Thyroid gland (tissue), 4 donors: ENCODE measurements at regions not wholly inside any gene's neighbourhood (a gene's known extent, or its start where the extent isn't known, plus 50 kb on each side); places are given as distances from the start of the nearest gene placed in this dataset.

Source experiments
- DNase-seq, 2 donors: peaks; one replicate each; pipeline ENCODE4 v3.0.0-alpha.2; 2019
- H3K27ac ChIP-seq, 3 donors: fragments of 200-600 bp; sonication (generic); 1 replicate in 2 of 3; 2 replicates in 1 of 3; pipeline ENCODE4 v1.5.1; 2016 to 2019; ENCODE audit warnings: mild to moderate bottlenecking in 1 of 3, moderate library complexity in 1 of 3
- H3K27me3 ChIP-seq: fragments of 200-600 bp; sonication (generic); one replicate; pipeline ENCODE4 v1.5.1; 2019
- H3K36me3 ChIP-seq, 2 donors: fragments of 200-600 bp; sonication (generic); one replicate each; pipeline ENCODE4 v1.5.1; 2016 to 2019
- H3K4me1 ChIP-seq, 2 donors: fragments of 200-600 bp; sonication (generic); one replicate each; pipeline ENCODE4 v1.5.1; 2017 to 2019
- H3K4me3 ChIP-seq, 3 donors: fragments of 200-600 bp; sonication (generic); replicated peaks in 1 of 3; 1 replicate in 2 of 3; 2 replicates in 1 of 3; pipeline ENCODE4 v1.5.1; 2016; ENCODE audit warnings: mild to moderate bottlenecking in 1 of 3
- H3K9me3 ChIP-seq: fragments of 200-600 bp; sonication (generic); one replicate; pipeline ENCODE4 v1.5.1; 2017
- CTCF ChIP-seq, 6 experiments: fragments of 200-600 bp in 3 of 6; fragments of 450-650 bp in 3 of 6; sonication (generic) in 3 of 6; IDR thresholded peaks; one replicate each; pipeline ENCODE4 v1.5.1; 2016 to 2019; ENCODE audit warnings: antibody characterized with exemption in 6 of 6, mild to moderate bottlenecking in 2 of 6, inconsistent platforms in 1 of 6, moderate library complexity in 1 of 6
- POLR2A ChIP-seq, 2 donors: fragments of 450-650 bp; IDR thresholded peaks; one replicate each; pipeline ENCODE4 v1.6.1; 2017; ENCODE audit warnings: antibody characterized with exemption in 2 of 2, mild to moderate bottlenecking in 2 of 2, moderate library complexity in 1 of 2
- WGBS, 2 donors: methylation state at CpG; one replicate each; pipeline ENCODE4 v1.1.5; 2017; 5-methylcytosine and 5-hydroxymethylcytosine counted together
- intact Hi-C: fragments of 100-400 bp; cut with DNase I; formaldehyde crosslinking; loops from one replicate; pipeline ENCODE4 v1.15.1; 2023

GRCh38 chr2:234676783-234677450 is 180.0 kb upstream of the ARL4C start:
- no peak for DNase-seq
- H3K4me1 ChIP-seq = peaks cover 0 to 3% of the 10 kb centered on the region in 2 donors
- no peaks in the 10 kb centered on the region for H3K36me3 ChIP-seq
- H3K4me3 ChIP-seq = no peak overlapping the region
- no peak for TF ChIP-seq CTCF (IDR thresholded peaks at IDR 0.05)
- TF ChIP-seq POLR2A (IDR thresholded peaks at IDR 0.05) = no peak
- H3K27ac ChIP-seq = no peak overlapping the region
- no peaks in the 10 kb centered on the region for H3K27me3 ChIP-seq
- no peaks in the 10 kb centered on the region for H3K9me3 ChIP-seq
- intact Hi-C loops = no loop called here
- 81 to 83% methylated on average over 8 of the region's 8 CpGs for WGBS, 2 donors

- Histone ChIP-seq H3K9me3 (no peaks in the 10 kb centered on the region), H3K36me3 (no peaks in the 10 kb centered on the region), H3K4me1 (peaks cover 0 to 3% of the 10 kb centered on the region in 2 donors), H3K27me3 (no peaks in the 10 kb centered on the region), H3K4me3 (no peak overlapping the region), H3K27ac (no peak overlapping the region)
- TF ChIP-seq CTCF (IDR thresholded peaks at IDR 0.05) (no peak), POLR2A (IDR thresholded peaks at IDR 0.05) (no peak)
- no peak for DNase-seq
- WGBS, 2 donors = 65 to 73% methylated on average over 4 of the region's 4 CpGs
- intact Hi-C loops = no loop called here
Observed at GRCh38 chr2:234676109-234676782, 179.4 kb upstream of the ARL4C start.

GRCh38 chr2:234674781-234675201 is 177.9 kb upstream of the ARL4C start:
- H3K4me1 ChIP-seq = no peaks in the 10 kb centered on the region
- WGBS, 2 donors = 54 to 63% methylated on average over 3 of the region's 3 CpGs
- intact Hi-C loops = no loop called here
- H3K9me3 ChIP-seq = no peaks in the 10 kb centered on the region
- H3K4me3 ChIP-seq = no peak overlapping the region
- H3K27me3 ChIP-seq = no peaks in the 10 kb centered on the region
- H3K36me3 ChIP-seq = no peaks in the 10 kb centered on the region
- no peak overlapping the region for H3K27ac ChIP-seq
- DNase-seq = no peak
- TF ChIP-seq POLR2A (IDR thresholded peaks at IDR 0.05) = no peak
- TF ChIP-seq CTCF (IDR thresholded peaks at IDR 0.05) = no peak

GRCh38 chr2:234673961-234674759 is 177.3 kb upstream of the ARL4C start:
- H3K27me3 ChIP-seq = no peaks in the 10 kb centered on the region
- DNase-seq = no peak
- TF ChIP-seq POLR2A (IDR thresholded peaks at IDR 0.05) (no peak), CTCF (IDR thresholded peaks at IDR 0.05) (no peak)
- intact Hi-C loops = no loop called here
- H3K4me3 ChIP-seq = no peak overlapping the region
- no peaks in the 10 kb centered on the region for H3K36me3 ChIP-seq
- H3K9me3 ChIP-seq = no peaks in the 10 kb centered on the region
- H3K27ac ChIP-seq = no peak overlapping the region
- 93 to 95% methylated on average over 1 of the region's 1 CpG for WGBS, 2 donors
- no peaks in the 10 kb centered on the region for H3K4me1 ChIP-seq

GRCh38 chr2:234673501-234673900 is 176.6 kb upstream of the ARL4C start:
- Histone ChIP-seq H3K27ac (no peak overlapping the region), H3K27me3 (no peaks in the 10 kb centered on the region), H3K4me1 (no peaks in the 10 kb centered on the region), H3K36me3 (no peaks in the 10 kb centered on the region), H3K4me3 (no peak overlapping the region), H3K9me3 (no peaks in the 10 kb centered on the region)
- intact Hi-C loops = no loop called here
- no peak for DNase-seq
- WGBS, 2 donors = 83 to 89% methylated on average over 1 of the region's 1 CpG
- no peak for TF ChIP-seq CTCF (IDR thresholded peaks at IDR 0.05)
